H1 (cell line): ENCODE measurements at regions not wholly inside any gene's neighbourhood (a gene's known extent, or its start where the extent isn't known, plus 50 kb on each side); places are given as distances from the start of the nearest gene placed in this dataset.

ENCODE experiments used
- CTCF ChIA-PET: fragments of 300-600 bp; sonication (Branson Sonifier 250); formaldehyde crosslinking; loops from one replicate; lab custom pipeline; 2021; ENCODE audit not compliant: partially characterized antibody; lab: Charles Lee
- POLR2A ChIA-PET: fragments of 300-600 bp; sonication (Branson Sonifier 250); formaldehyde crosslinking; loops from one replicate; lab custom pipeline; 2021; ENCODE audit warnings: inconsistent platforms; ENCODE audit not compliant: partially characterized antibody; lab: Charles Lee
- DNase-seq, 2 experiments: peaks; one replicate each; pipeline versions ENCODE4 v3.0.0 to v3.0.0-alpha.2; 2010 to 2022; ENCODE audit warnings: low spot score in 2 of 2, low read depth in 1 of 2, mixed read lengths in 1 of 2
- FAIRE-seq: peaks from 2 replicates; lab custom pipeline; 2011; peaks lifted over from hg19 to GRCh38; lab: Jason Lieb, UNC
- H2AFZ ChIP-seq: 2 replicates; pipeline ENCODE4 v1.8.1; 2012; ENCODE audit warnings: low read length, inconsistent platforms
- H2AK5ac ChIP-seq: 2 replicates; pipeline ENCODE4 v1.6.1; 2013; ENCODE audit warnings: low read depth, low read length
- H2BK120ac ChIP-seq: replicated peaks from 2 replicates; pipeline ENCODE3; 2013; ENCODE audit warnings: low read depth, low read length, inconsistent platforms
- H2BK12ac ChIP-seq: 2 replicates; pipeline ENCODE4 v1.6.1; 2013; ENCODE audit warnings: low read depth, low read length
- H2BK15ac ChIP-seq: 2 replicates; pipeline ENCODE4 v1.6.1; 2013; ENCODE audit warnings: low read length
- H2BK20ac ChIP-seq: 2 replicates; pipeline ENCODE4 v1.6.1; 2013; ENCODE audit warnings: low read length
- H2BK5ac ChIP-seq: 2 replicates; pipeline ENCODE4 v1.6.1; 2013; ENCODE audit warnings: low read depth, low read length
- H3K14ac ChIP-seq: 2 replicates; pipeline ENCODE4 v1.6.1; 2013; ENCODE audit warnings: inconsistent platforms; ENCODE audit not compliant: insufficient read length
- H3K18ac ChIP-seq: 2 replicates; pipeline ENCODE4 v1.6.1; 2013; ENCODE audit warnings: low read length; ENCODE audit errors: extremely low read depth
- H3K23ac ChIP-seq: 2 replicates; pipeline ENCODE4 v1.6.1; 2013; ENCODE audit warnings: inconsistent platforms; ENCODE audit not compliant: insufficient read length
- H3K23me2 ChIP-seq: 2 replicates; pipeline ENCODE4 v1.6.1; 2013; ENCODE audit warnings: low read depth, low read length
- H3K27ac ChIP-seq: 2 replicates; pipeline ENCODE4 v1.6.1; 2011; ENCODE audit warnings: low read depth, low read length, inconsistent platforms
- H3K27me3 ChIP-seq, 4 experiments: replicated peaks in 1 of 4; 1 replicate in 1 of 4; 2 replicates in 3 of 4; pipeline versions ENCODE4 v1.6.1 to v1.8.1; 2011 to 2013; ENCODE audit warnings: low read length in 3 of 4, mild to moderate bottlenecking in 3 of 4, inconsistent platforms in 2 of 4, mixed read lengths in 2 of 4, moderate library complexity in 1 of 4; ENCODE audit not compliant: control insufficient read depth in 3 of 4, insufficient read depth in 3 of 4; ENCODE audit errors: extremely low read depth in 1 of 4
- H3K36me3 ChIP-seq, 4 experiments: 2 replicates each; pipeline versions ENCODE4 v1.6.1 to v1.8.1; 2011 to 2013; ENCODE audit warnings: mild to moderate bottlenecking in 4 of 4, low read length in 3 of 4, moderate library complexity in 2 of 4, control low read depth in 1 of 4, inconsistent platforms in 1 of 4; ENCODE audit not compliant: insufficient read depth in 4 of 4, control insufficient read depth in 2 of 4
- H3K4ac ChIP-seq: replicated peaks from 2 replicates; pipeline ENCODE3; 2013; ENCODE audit warnings: low read length, low read depth, mixed read lengths, inconsistent platforms; ENCODE audit not compliant: insufficient read length
- H3K4me1 ChIP-seq, 4 experiments: replicated peaks in 1 of 4; 1 replicate in 1 of 4; 2 replicates in 3 of 4; pipeline versions ENCODE4 v1.6.1 to v1.8.1; 2011 to 2013; ENCODE audit warnings: low read length in 3 of 4, inconsistent platforms in 2 of 4, mixed read lengths in 1 of 4; ENCODE audit not compliant: insufficient read depth in 4 of 4, control insufficient read depth in 3 of 4
- H3K4me2 ChIP-seq, 2 experiments: 2 replicates each; pipeline versions ENCODE4 v1.6.1 to v1.8.1; 2011 to 2013; ENCODE audit warnings: low read depth in 2 of 2, low read length in 2 of 2, control low read depth in 1 of 2, inconsistent platforms in 1 of 2, mild to moderate bottlenecking in 1 of 2; ENCODE audit not compliant: insufficient read depth in 1 of 2
- H3K4me3 ChIP-seq, 4 experiments: fragments of 200-600, 300-600 bp in 1 of 4; sonication (generic), shearing (Covaris generic), sonication (Bioruptor Twin) in 1 of 4; 2 replicates each; pipeline versions ENCODE4 v1.5.1 to v1.8.1; 2011 to 2016; ENCODE audit warnings: low read length in 4 of 4, low read depth in 3 of 4, control low read depth in 2 of 4, inconsistent platforms in 2 of 4, mild to moderate bottlenecking in 2 of 4, mixed read lengths in 1 of 4, moderate library complexity in 1 of 4; ENCODE audit not compliant: insufficient read depth in 2 of 4; ENCODE audit errors: extremely low read depth in 1 of 4
- H3K56ac ChIP-seq: replicated peaks from 2 replicates; pipeline ENCODE3; 2013; ENCODE audit warnings: low read depth, mild to moderate bottlenecking, mixed read lengths, low read length, inconsistent platforms; ENCODE audit not compliant: insufficient read length
- H3K79me1 ChIP-seq: 2 replicates; pipeline ENCODE4 v1.6.1; 2013; ENCODE audit warnings: low read depth, low read length, control low read depth
- H3K79me2 ChIP-seq, 2 experiments: 2 replicates each; pipeline versions ENCODE4 v1.6.1 to v1.8.1; 2012 to 2013; ENCODE audit warnings: low read length in 2 of 2, mild to moderate bottlenecking in 2 of 2, inconsistent platforms in 1 of 2; ENCODE audit not compliant: insufficient read depth in 2 of 2, control insufficient read depth in 1 of 2
- H3K9ac ChIP-seq, 4 experiments: replicated peaks in 1 of 4; 1 replicate in 1 of 4; 2 replicates in 3 of 4; pipeline versions ENCODE4 v1.6.1 to v1.8.1; 2011 to 2013; ENCODE audit warnings: low read depth in 3 of 4, low read length in 3 of 4, control low read depth in 2 of 4, mild to moderate bottlenecking in 2 of 4, moderate library complexity in 2 of 4, inconsistent platforms in 1 of 4; ENCODE audit errors: extremely low read depth in 1 of 4
- H3K9me3 ChIP-seq, 2 experiments: 2 replicates each; pipeline versions ENCODE4 v1.6.1 to v1.8.1; 2012 to 2013; ENCODE audit warnings: mild to moderate bottlenecking in 2 of 2, moderate library complexity in 2 of 2, control low read depth in 1 of 2, inconsistent platforms in 1 of 2, low read depth in 1 of 2, low read length in 1 of 2, mixed read lengths in 1 of 2; ENCODE audit not compliant: insufficient read depth in 2 of 2
- H4K20me1 ChIP-seq, 2 experiments: replicated peaks in 1 of 2; 2 replicates each; pipeline versions ENCODE3 to v1.8.1; 2011 to 2013; ENCODE audit warnings: inconsistent platforms in 2 of 2, low read length in 2 of 2, mild to moderate bottlenecking in 1 of 2; ENCODE audit not compliant: insufficient read depth in 2 of 2, control insufficient read depth in 1 of 2
- H4K5ac ChIP-seq: 2 replicates; pipeline ENCODE4 v1.6.1; 2013; ENCODE audit warnings: low read length, low read depth, mixed read lengths, inconsistent platforms; ENCODE audit not compliant: insufficient read length
- H4K8ac ChIP-seq: 2 replicates; pipeline ENCODE4 v1.8.0; 2013; ENCODE audit warnings: mild to moderate bottlenecking, moderate library complexity, low read length, inconsistent platforms; ENCODE audit not compliant: insufficient read depth; ENCODE audit errors: extremely low read depth
- H4K91ac ChIP-seq: replicated peaks from 2 replicates; pipeline ENCODE3; 2013; ENCODE audit warnings: low read length, mixed read lengths, inconsistent platforms; ENCODE audit not compliant: insufficient read length
- WGBS, 2 experiments: shearing (Covaris generic) in 1 of 2; methylation state at CpG; one replicate each; pipeline versions ENCODE4 v1.1.6 to v1.1.7; 2013 to 2015; ENCODE audit warnings: low lambda C conversion rate in 2 of 2, mixed read lengths in 2 of 2, inconsistent platforms in 1 of 2, low coverage in 1 of 2, missing lambda C conversion rate in 1 of 2; ENCODE audit not compliant: insufficient replicate concordance in 2 of 2, insufficient coverage in 1 of 2, insufficient read length in 1 of 2; ENCODE audit errors: extremely low coverage in 1 of 2, missing lambda C conversion rate in 1 of 2; 5-methylcytosine and 5-hydroxymethylcytosine counted together
- TF ChIP-seq, protein P1 (sequence below): IDR thresholded peaks from 2 replicates; pipeline ENCODE4 v1.6.1; 2011; ENCODE audit warnings: low read depth, mild to moderate bottlenecking, low read length; ENCODE audit not compliant: insufficient read depth

DNA sequence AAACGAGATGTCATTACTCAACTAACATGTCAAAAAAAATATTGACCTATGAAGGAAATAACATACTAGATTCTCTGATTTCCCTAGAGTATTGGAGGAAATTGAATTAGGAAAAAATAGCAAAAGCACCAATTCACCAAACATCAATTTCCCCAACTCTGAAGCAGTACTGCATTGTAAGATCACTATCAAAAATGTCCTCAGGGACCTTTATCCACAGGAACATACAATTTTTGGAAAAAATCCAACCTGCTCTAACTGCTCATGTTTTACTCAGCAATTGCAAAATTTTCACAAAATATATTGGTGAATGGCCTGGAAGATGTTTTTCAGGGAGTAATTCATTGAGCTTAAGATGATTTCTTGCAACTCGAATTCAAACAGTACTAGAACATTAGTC lies 239.0 kb upstream of the GIMD1 start:
- no peak overlapping the region for H4K5ac ChIP-seq
- no peak overlapping the region for H4K91ac ChIP-seq
- no peaks in the 10 kb centered on the region for H3K27me3 ChIP-seq
- H3K9ac ChIP-seq = no peak overlapping the region
- H3K4me2 ChIP-seq = no peak overlapping the region
- no peak overlapping the region for H2AFZ ChIP-seq
- no peaks in the 10 kb centered on the region for H3K36me3 ChIP-seq
- WGBS, 2 experiments = 95% methylated on average over 2 of the region's 2 CpGs; no CpG with 5 or more reads in 1 of the 2 experiments
- no peak overlapping the region for H3K4me3 ChIP-seq
- no peak overlapping the region for H3K4ac ChIP-seq
- H4K20me1 ChIP-seq = no peaks in the 10 kb centered on the region
- no peaks in the 10 kb centered on the region for H3K79me1 ChIP-seq
- H3K56ac ChIP-seq = no peak overlapping the region
- ChIA-PET POLR2A (no interaction called here), CTCF (no interaction called here)
- no peak overlapping the region for H4K8ac ChIP-seq
- H3K27ac ChIP-seq = no peak overlapping the region
- no peak overlapping the region for H2BK15ac ChIP-seq
- H3K23ac ChIP-seq = no peak overlapping the region
- peaks cover 0 to 9% of the 10 kb centered on the region in 2 experiments; a peak in 1 of 4 replicates for H3K9me3 ChIP-seq
- H2BK20ac ChIP-seq = no peak overlapping the region
- H2BK12ac ChIP-seq = no peak overlapping the region
- H3K4me1 ChIP-seq = no peaks in the 10 kb centered on the region
- no peak overlapping the region for H3K14ac ChIP-seq
- H3K23me2 ChIP-seq = no peaks in the 10 kb centered on the region
- FAIRE-seq (no peak), DNase-seq (no peak)
- no peak overlapping the region for H2BK5ac ChIP-seq
- no peak overlapping the region for H3K18ac ChIP-seq
- no peak overlapping the region for H2BK120ac ChIP-seq
- no peaks in the 10 kb centered on the region for H3K79me2 ChIP-seq
- no peak overlapping the region for H2AK5ac ChIP-seq
- TF ChIP-seq, protein P1, sequence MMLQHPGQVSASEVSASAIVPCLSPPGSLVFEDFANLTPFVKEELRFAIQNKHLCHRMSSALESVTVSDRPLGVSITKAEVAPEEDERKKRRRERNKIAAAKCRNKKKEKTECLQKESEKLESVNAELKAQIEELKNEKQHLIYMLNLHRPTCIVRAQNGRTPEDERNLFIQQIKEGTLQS = no peak
